Left lobe of liver (tissue), 2 donors: ENCODE measurements at regions not wholly inside any gene's neighbourhood (a gene's known extent, or its start where the extent isn't known, plus 50 kb on each side); places are given as distances from the start of the nearest gene placed in this dataset.
"Not testable (repeated sequence)": the region's sequence is repeated elsewhere in the genome, so short reads cannot be mapped to it uniquely, and the experiment has no call there.

Experiments used
- ATAC-seq: fragments of 200-7000 bp; cut with Tn5 transposase; one replicate; pipeline ENCODE4 v1.9.1; 2020; ENCODE audit warnings: mild to moderate bottlenecking, moderate library complexity
- DNase-seq: peaks from one replicate; pipeline ENCODE4 v3.0.0-alpha.2; 2020; ENCODE audit warnings: low spot score
- donor health status: DM: no; HTN: no; CAD: no; lungs with moderate emphysema.
- donor health status: DM: no; HTN: yes; CAD: no.

DNA sequence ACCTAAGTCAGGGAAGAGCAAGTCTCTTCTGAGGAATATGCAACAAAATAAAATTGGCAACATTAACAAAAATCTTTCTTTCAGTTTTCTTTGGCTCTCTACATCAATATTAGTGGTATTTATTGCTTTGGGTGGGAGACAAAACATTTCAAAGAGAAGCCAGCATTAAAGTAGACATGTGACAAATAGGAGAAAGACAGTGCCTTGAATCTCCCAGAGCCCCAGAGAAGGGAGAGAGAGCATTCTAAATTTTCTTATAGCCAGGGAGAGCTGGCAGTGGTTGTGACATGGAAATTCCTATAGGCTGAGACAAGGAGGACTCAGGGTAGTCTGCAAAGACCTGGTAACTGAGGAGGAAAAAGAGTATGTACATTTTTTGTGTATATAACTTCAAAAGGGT, 79.4 kb upstream of the NREP start:
- ATAC-seq: no peak
- DNase-seq: no peak

- DNase-seq (no peak), ATAC-seq (no peak)
Observed at GRCh38 chr5:111834926-111835599, 78.1 kb upstream of the NREP start.

DNA sequence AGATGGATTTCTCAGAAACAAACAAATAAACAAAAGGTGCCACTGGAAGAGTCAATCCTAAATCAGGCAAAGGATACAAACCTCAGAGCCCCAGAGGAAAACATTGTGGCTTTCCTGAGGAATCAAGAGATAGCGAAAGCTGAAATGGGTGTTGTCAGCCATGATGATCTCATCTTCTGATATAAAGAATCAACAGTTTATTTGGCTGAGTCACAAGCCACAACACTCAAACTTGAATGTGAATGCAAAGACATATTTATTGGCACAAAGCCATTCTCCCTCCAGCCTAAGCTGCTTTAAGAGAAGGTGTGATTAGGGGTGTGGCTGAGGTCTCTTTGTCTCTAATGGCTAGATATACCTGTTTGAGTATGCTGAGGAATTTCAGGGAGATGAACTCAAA, 73.3 kb upstream of the NREP start:
- DNase-seq: no peak
- ATAC-seq: no peak

DNA sequence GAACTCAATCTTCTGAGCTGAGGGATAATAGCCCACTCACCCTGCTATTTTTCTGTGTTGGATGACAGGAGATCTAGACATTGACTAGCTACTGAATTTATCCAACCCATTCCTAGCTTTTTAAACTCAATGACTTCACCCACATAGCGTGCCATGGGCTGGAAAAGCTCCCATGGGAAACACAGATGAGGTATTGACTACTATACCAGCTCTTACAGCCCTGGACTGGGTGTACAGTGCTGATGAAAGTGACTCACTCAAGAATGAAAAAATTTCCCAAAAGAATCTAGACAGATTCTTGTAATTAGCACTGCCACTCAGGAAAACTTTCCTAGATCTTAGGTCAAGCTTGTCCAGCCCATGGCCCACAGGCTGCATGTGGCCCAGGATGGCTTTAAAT, 72.7 kb upstream of the NREP start:
- ATAC-seq (no peak), DNase-seq (no peak)

DNA sequence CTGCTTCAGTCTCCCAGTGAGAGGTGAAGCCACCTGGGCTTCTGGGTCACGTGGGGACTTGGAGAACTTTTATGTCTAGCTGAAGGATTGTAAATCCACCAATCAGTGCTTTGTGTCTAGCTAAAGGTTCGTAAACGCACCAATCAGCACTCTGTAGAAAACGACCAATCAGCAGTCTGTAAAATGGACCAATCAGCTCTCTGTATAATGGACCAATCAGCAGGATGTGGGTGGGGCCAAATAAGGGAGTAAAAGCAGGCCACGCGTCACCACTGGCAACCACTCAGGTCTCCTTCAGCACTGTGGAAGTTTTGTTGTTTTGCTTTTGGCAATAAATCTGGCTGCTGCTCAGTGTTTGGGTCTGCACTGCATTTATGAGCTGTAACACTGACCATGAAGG, 69.1 kb upstream of the NREP start:
- DNase-seq (no peak), ATAC-seq (no peak)

GRCh38 chr5:111820072-111820471, 63.1 kb upstream of the NREP start:
- ATAC-seq: no peak
- DNase-seq: no peak

- not testable (repeated sequence) for DNase-seq, ATAC-seq
Observed at GRCh38 chr5:111819028-111819427, 62.0 kb upstream of the NREP start.

GRCh38 chr5:111813537-111813936, 56.5 kb upstream of the NREP start:
- ATAC-seq: no peak
- DNase-seq: no peak

DNA sequence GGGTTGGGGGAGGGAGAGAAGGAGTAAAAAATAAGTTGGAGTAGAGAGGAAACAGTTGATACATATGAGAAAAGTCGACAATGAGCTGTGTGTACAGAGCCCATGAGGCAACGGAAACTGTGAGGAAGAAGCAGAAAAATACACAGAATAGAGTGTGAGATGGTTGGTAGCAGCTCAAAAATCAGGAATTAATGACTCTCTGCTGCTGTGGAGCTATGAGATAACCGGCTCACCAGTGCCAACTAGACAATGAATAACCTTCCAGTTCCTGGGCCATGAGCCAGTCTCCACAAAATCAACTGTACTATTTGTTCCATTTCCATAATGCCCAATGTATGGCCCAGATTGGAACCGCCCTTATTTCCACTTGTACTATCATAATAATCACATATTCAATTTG, 53.1 kb upstream of the NREP start:
- DNase-seq (peak; percentile 57), ATAC-seq (peak; percentile 92)
